ENCODE measurements at regions not wholly inside any gene's neighbourhood (a gene's known extent, or its start where the extent isn't known, plus 50 kb on each side); places are given as distances from the start of the nearest gene placed in this dataset.

GRCh38 chr15:35184646-35185045 is 99.6 kb upstream of the NANOGP8 start:
- H3K9me3 ChIP-seq (ENCODE audit: control insufficient read depth, low read depth, low read length) = no peaks in the 10 kb centered on the region
- H3K79me1 ChIP-seq (ENCODE audit: insufficient read depth, low read depth, low read length, poor library complexity, severe bottlenecking) = no peaks in the 10 kb centered on the region
- no peaks in the 10 kb centered on the region for H3K79me2 ChIP-seq (ENCODE audit: insufficient read depth, low read length)
- H4K8ac ChIP-seq (replicated peaks; ENCODE audit: insufficient read length, low read depth, low read length) = no peak overlapping the region
- H2AFZ ChIP-seq (ENCODE audit: low read length) = no peak overlapping the region
- Mint-ChIP-seq H3K27me3 (ENCODE audit: low read depth) (peaks cover 36% of the 10 kb centered on the region), H3K4me3 (no peak overlapping the region), H3K9me3 (peaks cover 0 to 3% of the 10 kb centered on the region in 2 experiments; a peak in 3 of 5 replicates), H3K4me1 (peaks cover 51 to 55% of the 10 kb centered on the region in 2 experiments), H3K27ac (no peak overlapping the region), H3K36me3 (ENCODE audit: insufficient read depth in 1 of 3, low read depth in 3 of 3) (peaks cover 0 to 9% (median 0%) of the 10 kb centered on the region in 3 experiments; a peak in 3 of 7 replicates)
- no peak overlapping the region for H3K9ac ChIP-seq (ENCODE audit: extremely low read depth, insufficient read length, low read length)
- H3K23ac ChIP-seq (ENCODE audit: insufficient read length, low read depth, low read length) = no peak overlapping the region
- H2AK5ac ChIP-seq (ENCODE audit: insufficient read length, low read length) = no peak overlapping the region
- no peak overlapping the region for H2BK20ac ChIP-seq (ENCODE audit: low read depth, low read length, poor library complexity, severe bottlenecking)
- no peak overlapping the region for H3K18ac ChIP-seq (ENCODE audit: insufficient read length, low read depth, low read length)
- no peak overlapping the region for H4K5ac ChIP-seq (ENCODE audit: insufficient read length, low read depth, low read length)
- DNase-seq = no peak
- H3K27ac ChIP-seq (ENCODE audit: insufficient read length, low read depth, low read length) = no peak overlapping the region
- no peak overlapping the region for H2BK120ac ChIP-seq (ENCODE audit: low read depth, low read length, poor library complexity, severe bottlenecking)
- no peak overlapping the region for H4K91ac ChIP-seq (ENCODE audit: insufficient read length, low read depth, low read length)
- no peak overlapping the region for H3K56ac ChIP-seq (ENCODE audit: insufficient read length, low read depth, low read length)
- no peak overlapping the region for H2BK5ac ChIP-seq (ENCODE audit: insufficient read length, low read length)
- no peak for TF ChIP-seq CTCF (conservative IDR thresholded peaks at IDR 0.05)
- no CpG with 5 or more reads among the region's 1 CpG for WGBS (ENCODE audit: extremely low coverage, insufficient read length, low lambda C conversion rate)
- no peak overlapping the region for H3K4ac ChIP-seq (ENCODE audit: low read depth, low read length)
- no peak overlapping the region for H3K4me2 ChIP-seq (ENCODE audit: insufficient read depth, insufficient read length, low read length)
- peaks cover 4% of the 10 kb centered on the region; the same call in 1 of the 2 replicates for H3K4me1 ChIP-seq (ENCODE audit: insufficient read depth, low read length)
- no peaks in the 10 kb centered on the region for H3K27me3 ChIP-seq (ENCODE audit: insufficient read depth, low read length)
- no peaks in the 10 kb centered on the region for H3K23me2 ChIP-seq (ENCODE audit: insufficient read length, low read depth, low read length, poor library complexity, severe bottlenecking)
- no peak overlapping the region for H3K14ac ChIP-seq (ENCODE audit: insufficient read depth, low read length)
- no peaks in the 10 kb centered on the region for H4K20me1 ChIP-seq (ENCODE audit: control insufficient read depth, insufficient read depth, insufficient read length)
- H2BK15ac ChIP-seq (ENCODE audit: low read depth, low read length) = no peak overlapping the region
- no peak overlapping the region for H3T11ph ChIP-seq (ENCODE audit: low read length)
- no peak overlapping the region for H2BK12ac ChIP-seq (ENCODE audit: insufficient read length, low read depth, low read length)
